Activated CD4-positive, CD25-positive, alpha-beta regulatory T cell treated with anti-CD3 and anti-CD28 coated beads, Interleukin-2, amount 50 U/mL, for 72 hours (primary cell): ENCODE measurements at regions not wholly inside any gene's neighbourhood (a gene's known extent, or its start where the extent isn't known, plus 50 kb on each side); places are given as distances from the start of the nearest gene placed in this dataset.

Experiments used
- DNase-seq: peaks from one replicate; pipeline ENCODE4 v3.0.0; 2021

DNA sequence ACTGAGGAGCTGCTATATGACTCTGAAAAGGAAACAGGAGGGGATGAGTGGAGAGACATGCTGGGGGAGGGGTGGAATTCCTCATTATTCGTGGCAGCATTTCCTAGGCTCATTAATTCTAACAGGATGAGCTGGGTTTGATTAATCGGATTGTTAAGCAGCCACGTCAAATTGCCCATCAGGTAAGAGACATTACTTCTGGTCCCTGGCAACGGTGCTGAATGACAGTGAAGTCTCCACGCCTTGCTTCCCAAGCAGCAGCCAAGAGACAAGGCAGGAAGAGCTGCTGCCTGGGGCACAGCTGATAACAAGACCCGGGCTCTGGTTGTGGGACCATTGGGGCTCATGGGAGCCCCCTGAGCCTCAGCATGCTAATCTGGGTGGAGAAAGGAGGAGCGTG, 86.6 kb downstream of the MARCHF4 start:
- DNase-seq, result no peak

DNA sequence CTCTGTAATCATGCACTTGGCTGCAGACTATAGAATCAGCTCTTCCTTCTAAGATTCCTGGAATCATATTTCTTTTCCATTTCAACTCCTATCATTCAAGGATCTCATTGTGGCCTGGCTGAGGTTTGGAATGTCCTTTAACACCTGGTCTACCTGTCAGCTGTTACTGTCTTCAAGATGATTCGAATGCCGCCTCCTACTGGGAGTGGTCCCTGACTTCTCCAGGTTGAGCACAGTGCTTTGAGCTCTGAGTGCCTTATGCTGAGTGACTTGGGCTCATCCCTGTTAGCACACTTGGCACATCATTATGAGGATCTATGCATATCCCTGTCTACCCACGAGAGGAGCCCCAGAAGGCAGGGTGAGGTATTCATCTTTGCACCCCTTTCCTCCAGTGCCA, 87.6 kb downstream of the MARCHF4 start:
- DNase-seq, result no peak

DNA sequence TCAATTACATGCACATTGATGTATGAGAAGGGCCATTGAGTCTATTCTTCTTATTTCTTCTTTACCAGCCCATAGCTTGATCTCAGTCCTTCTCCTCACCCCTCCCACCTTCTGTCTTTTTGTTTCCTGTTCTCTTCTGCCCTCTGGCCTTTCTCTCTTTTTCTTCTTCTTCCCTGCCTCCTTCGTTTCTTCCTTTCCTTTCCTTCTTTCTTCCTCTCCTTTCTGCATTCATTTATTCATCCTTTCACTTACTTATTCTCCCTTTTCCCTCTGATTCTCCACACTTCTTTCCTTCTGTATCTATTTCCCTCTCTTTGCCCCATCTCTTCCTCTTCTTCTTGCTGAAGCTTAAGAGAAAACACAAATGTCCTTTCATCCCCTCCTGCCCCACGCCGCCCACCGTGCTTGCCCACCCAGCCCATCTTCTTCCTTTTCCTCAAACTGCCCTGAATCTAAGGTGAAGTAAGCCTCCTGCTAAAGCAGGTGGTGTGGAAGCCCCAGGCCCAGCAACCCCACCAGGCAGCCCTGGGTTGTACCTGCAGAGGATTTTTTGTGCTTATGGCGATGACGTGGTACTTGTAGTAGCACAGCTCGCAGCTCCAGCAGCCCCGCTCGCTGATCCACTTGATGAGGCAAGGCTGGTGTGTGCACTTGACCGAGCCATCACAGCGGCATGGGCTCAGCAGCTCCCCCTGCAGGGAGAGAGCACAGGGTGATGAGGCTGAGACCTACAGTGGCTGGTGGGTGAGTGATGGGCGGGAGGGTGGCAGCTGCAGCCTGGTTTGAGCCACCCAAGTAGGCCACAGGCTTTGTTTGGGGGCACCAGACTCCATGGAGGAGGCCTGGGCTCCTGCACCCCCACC, 89.0 kb downstream of the MARCHF4 start:
- peak; percentile 53 for DNase-seq

DNA sequence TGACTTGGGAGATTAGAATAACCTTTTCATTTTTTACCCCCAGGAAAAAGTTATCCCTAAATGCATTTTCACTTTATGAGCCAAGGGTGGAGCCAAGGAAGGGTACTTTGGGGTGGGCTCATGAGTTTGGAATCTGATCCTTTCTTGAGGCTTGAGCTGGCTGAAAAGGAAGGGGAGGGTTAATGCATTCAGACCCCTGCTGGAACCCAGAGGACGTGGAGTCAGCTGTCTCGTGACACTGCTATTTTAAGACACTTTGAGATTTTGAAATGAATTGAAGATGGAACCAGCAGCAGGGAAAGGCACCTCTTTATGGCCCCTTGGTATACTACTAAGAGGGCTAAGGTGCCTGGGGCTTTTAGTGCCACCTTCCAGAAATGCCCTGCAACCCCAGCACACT, 90.4 kb downstream of the MARCHF4 start:
- DNase-seq, result no peak

DNA sequence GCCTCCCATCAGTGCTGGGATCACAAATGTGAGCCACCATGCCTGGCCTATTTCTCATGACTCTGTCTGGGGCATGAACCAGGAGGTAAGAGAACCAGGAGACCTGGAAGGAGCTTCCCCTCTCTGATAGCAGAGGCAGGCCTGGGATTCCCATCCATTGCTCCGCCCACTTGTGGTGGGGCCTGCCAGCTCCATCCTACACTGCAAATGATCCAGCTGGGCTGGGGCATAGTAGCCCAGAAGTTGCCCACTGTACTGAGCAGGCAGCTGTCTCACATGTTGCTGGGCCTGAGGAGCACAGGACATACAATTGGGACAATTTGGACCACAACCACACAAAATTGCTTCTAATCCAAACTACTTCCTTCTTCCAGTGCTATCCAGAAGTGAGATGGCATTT, 91.0 kb downstream of the MARCHF4 start:
- DNase-seq, result no peak

DNA sequence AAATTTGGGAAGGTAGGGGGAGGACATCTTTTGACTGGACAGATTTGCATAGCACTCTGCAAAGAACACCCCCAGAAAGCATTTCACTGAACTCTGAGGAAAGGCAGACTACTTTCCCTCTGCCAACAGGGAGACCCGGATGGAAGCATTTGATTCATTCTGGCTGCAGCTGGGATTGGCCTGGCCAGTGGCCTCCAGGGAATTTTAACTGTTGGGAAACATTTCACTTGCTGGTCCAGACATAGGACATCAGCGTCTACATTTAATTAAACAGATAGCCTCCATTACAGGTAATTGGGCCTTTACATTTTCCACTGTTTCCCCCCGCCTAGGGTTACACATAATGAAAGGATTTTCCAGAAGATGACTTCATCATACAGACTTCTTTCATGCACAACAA, 92.8 kb downstream of the MARCHF4 start:
- DNase-seq, result no peak

DNA sequence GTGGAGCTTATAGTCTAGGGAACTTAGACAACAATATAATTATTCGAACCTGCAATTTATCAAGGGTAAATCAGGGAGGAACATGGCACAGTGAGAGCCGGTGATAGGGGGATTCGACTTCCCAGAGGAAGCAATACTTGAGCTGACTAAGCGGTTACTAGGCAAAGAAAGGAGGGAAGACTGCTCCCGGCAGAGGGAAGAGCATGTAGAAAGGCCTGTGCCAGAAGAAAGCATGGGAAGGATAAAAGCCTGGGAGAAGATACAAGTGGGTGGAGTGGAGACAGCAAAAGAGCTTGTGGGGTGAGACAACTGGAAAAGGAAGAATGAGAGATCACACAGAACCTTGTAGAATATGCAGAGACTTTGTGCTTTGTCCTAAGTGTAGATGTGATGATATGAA, 93.3 kb downstream of the MARCHF4 start:
- no peak for DNase-seq

DNA sequence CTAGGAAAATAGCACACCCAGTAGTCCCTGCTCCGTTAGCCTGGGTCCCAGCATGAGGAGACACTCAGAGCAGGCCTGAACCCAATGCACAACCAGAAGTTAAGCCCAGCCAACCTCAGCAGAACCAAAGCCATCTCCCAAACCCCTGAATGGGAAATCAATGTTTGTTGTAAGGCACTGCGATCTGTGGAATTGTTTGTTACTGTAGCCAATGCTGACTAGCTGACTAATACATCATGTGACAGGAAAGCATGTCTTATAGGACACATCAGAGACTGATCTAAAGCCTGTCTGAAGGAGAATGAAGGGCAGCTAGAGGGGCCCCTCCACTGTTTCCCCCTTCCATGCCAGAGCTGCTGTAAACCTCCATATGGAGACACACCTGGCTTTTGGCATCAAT, 96.4 kb downstream of the MARCHF4 start:
- no peak for DNase-seq

DNA sequence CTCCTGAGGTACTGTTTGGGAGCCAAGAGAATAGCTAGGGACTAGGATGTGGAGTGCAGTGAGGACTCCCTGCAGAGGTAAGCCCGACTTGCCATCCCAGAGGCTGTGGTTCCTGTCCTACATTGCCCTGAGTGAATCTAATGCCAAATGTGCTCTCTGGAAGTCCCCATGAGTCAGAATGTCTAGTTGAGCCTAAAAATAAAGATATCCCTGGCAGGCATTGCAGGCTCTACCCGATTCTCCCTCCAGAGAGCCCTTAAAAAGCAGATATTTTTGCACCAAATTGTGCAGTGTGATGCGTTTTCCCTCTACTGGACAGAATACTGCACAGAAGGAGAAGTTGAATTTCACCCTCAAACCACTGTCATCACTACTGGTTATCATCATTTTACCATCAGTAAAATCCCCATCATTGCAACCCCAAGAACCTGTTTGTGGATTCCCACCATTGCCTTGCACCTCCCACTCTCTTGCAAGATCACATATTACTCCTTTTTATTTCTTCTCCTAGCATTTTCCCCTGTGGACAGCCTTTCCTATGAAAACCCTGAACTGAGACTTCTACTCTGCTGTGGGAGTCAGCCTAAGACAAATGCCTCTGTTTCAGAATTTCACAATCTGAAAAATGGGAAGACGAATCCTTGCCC, 98.0 kb downstream of the MARCHF4 start:
- no peak for DNase-seq

DNA sequence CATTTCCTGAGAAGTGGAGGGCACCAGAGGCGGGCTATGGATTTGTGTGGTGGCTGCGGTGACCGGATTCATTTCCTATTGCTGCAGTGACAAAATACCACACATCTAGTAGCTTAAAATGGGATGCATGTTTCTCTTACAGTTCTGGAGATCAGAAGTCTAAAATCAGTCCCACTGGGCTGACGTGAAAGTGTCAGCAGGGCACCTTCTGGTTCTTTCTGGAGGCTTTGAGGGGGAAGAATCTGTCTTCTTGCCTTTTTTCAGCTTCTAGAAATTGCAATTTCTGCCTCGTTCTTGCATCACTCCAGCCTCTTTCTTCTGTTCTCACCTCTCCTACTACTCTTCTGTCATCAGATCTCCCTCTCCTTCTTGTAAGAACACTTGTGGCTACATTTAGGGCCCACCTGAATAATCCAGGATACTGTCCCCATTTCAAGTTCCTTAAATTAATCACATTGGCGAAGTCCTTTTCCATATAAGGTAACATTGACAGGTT, 111.2 kb downstream of the MARCHF4 start:
- no peak for DNase-seq

DNA sequence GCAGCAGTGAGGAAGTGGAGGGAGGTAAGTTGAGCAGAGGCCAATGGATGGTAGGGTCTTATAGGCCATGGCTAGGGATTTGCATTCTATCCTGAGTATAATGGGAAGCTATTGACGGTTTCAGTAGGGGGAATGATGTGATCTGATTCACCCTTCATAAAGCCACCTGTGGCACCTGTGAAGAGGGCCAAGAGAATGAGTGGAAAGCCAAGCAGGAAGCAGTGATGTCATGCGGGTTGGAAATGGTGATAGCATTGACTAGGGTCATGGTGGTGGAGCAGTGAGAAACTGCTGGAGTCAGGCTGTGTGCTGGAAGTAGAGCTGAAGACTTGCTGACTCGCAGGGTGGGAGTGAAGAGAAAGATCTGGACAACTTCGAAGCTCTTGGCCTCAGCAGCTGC, 111.7 kb downstream of the MARCHF4 start:
- no peak for DNase-seq

DNA sequence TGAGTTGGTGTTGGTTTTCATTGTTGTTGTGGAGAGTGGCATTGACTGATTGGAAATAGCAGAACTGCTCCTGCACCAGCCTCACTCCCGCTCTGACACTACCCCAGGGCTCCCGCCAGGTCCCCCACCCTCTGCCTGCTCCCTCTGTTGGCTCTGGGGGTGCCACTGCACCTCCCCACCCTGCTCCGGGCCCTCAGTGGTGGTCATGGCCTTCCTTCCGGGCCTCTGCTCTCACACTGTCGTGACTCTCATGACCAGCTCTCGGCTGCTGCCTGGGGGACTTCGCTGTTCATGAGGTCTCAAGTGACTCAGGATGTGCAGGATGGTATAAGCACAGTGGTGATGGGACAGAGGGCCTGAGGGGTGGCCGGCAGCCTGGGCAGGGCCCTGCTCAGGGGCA, 113.2 kb downstream of the MARCHF4 start:
- DNase-seq, result no peak

DNA sequence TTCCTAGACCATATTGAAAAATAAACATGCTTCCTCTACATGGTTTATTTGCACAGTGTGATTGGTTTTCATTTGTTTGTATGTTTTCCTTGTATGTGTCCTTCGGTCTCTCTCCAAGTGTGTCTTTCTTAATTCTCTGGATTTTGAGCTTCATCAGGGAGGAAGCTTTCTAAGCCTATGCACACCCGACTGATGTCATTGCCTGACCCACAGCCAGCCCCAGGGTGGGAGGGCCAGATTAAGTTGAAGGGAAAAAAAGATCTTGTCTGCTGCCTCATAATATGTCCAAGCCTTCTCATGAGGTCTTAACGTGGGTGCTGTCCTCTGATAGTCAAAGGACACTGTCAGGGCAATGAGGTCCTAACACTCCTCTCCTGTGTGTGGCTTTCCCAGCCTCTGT, 115.2 kb downstream of the MARCHF4 start:
- no peak for DNase-seq
